ENCODE measurements at regions not wholly inside any gene's neighbourhood (a gene's known extent, or its start where the extent isn't known, plus 50 kb on each side); places are given as distances from the start of the nearest gene placed in this dataset.

DNA sequence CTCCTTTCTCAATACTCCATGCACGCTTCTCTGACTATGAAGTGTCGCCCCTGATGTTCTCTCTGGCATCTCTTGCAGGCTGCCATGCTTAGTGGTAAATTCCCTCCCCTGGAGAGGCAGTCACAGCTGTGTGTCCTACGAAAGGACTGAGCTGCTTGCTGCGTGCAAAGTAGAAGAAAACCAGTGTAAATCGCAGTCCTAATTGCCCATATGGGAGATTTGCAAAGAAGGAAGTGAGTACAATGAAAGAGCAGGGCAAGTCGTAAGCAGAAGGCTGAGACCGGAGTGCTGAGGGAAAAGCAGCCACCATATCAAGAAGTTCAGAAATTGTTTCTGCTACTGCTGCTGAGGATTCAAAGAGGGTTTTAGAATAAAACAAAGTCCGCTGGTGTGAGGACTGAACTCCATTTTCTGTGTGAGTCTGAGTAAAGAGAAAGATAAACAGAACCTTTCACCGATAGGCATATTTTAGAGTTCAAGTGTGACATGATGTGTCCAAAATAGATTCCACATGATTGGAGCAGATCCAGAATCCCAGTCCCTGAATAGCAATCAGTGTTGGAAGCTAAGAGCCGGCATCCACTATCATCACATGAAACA lies 507.8 kb upstream of the MPDZ start:
- TF ChIP-seq, protein P1, sequence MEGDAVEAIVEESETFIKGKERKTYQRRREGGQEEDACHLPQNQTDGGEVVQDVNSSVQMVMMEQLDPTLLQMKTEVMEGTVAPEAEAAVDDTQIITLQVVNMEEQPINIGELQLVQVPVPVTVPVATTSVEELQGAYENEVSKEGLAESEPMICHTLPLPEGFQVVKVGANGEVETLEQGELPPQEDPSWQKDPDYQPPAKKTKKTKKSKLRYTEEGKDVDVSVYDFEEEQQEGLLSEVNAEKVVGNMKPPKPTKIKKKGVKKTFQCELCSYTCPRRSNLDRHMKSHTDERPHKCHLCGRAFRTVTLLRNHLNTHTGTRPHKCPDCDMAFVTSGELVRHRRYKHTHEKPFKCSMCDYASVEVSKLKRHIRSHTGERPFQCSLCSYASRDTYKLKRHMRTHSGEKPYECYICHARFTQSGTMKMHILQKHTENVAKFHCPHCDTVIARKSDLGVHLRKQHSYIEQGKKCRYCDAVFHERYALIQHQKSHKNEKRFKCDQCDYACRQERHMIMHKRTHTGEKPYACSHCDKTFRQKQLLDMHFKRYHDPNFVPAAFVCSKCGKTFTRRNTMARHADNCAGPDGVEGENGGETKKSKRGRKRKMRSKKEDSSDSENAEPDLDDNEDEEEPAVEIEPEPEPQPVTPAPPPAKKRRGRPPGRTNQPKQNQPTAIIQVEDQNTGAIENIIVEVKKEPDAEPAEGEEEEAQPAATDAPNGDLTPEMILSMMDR (conservative IDR thresholded peaks at IDR 0.05 in 1 of 2, IDR thresholded peaks at IDR 0.05 in 1 of 2; ENCODE audit: low read depth in 1 of 2, low read length in 2 of 2) = no peak
- TF ChIP-seq EZH2 (IDR thresholded peaks at IDR 0.05; ENCODE audit: low read length, missing control alignments) = no peak
